Stimulated activated effector memory CD8-positive, alpha-beta T cell treated with anti-CD3 and anti-CD28 coated beads, Interleukin-12 subunit alpha, Interleukin-12 subunit beta, amount 100 ng/mL, for 72 hours (primary cell): ENCODE measurements at regions not wholly inside any gene's neighbourhood (a gene's known extent, or its start where the extent isn't known, plus 50 kb on each side); places are given as distances from the start of the nearest gene placed in this dataset.

Source experiments
- ATAC-seq: fragments of 150-1000 bp; cut with Tn5 transposase; 2 replicates; pipeline ENCODE4 v1.10.0; 2021
- DNase-seq, 2 donors: peaks; one replicate each; pipeline ENCODE4 v3.0.0; 2021 to 2022; ENCODE audit warnings: low spot score in 2 of 2
- H3K27ac Mint-ChIP-seq: one replicate; pipeline ENCODE4 v1.8.0; 2022; ENCODE audit warnings: mild to moderate bottlenecking, mixed read lengths
- H3K36me3 Mint-ChIP-seq: one replicate; pipeline ENCODE4 v1.8.0; 2022; ENCODE audit warnings: mild to moderate bottlenecking, mixed read lengths
- H3K4me1 Mint-ChIP-seq: one replicate; pipeline ENCODE4 v1.8.0; 2022; ENCODE audit warnings: mixed read lengths
- H3K4me3 Mint-ChIP-seq: one replicate; pipeline ENCODE4 v1.8.0; 2022; ENCODE audit warnings: mild to moderate bottlenecking, mixed read lengths
- H3K9me3 Mint-ChIP-seq: one replicate; pipeline ENCODE4 v1.8.0; 2022; ENCODE audit warnings: mixed read lengths

DNA sequence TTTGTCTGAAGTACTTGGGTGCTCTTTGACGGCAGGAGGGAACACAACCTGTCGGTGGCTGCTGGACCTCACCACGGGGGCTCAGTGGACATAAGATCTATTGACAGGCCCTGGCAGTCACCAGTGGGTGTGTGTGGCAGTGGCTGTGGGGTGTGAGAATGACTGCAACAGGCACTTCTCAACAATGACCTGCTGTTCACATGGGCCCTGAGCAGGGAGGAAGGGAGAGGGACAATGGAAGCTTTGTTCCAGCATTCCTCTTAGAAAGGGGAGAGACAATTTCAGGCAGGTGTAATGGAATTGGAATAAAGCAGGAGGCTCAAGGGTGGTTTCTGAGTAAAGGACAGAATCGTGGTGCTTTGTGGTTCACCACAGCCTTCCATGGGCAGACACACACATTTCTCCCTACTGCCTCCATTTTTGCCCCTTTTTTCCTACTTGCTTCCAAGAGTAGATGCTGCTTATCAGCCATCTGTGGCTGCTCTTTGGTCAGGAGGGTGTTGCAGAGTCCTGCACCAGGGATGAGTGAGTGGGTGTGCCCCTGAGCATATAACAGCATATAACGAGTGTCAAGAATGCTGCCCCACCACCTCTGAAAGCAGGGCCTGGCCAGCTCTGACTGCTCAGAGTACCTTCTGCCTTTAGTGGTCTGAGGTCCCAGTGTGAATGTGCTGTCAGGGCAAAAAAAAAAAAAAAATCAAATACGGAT, 267.7 kb downstream of the RASSF9 start:
- Mint-ChIP-seq H3K27ac (no peak overlapping the region), H3K4me3 (no peak overlapping the region), H3K4me1 (no peaks in the 10 kb centered on the region), H3K9me3 (peaks cover 3% of the 10 kb centered on the region), H3K36me3 (no peaks in the 10 kb centered on the region)
- DNase-seq (no peak), ATAC-seq (no peak)

DNA sequence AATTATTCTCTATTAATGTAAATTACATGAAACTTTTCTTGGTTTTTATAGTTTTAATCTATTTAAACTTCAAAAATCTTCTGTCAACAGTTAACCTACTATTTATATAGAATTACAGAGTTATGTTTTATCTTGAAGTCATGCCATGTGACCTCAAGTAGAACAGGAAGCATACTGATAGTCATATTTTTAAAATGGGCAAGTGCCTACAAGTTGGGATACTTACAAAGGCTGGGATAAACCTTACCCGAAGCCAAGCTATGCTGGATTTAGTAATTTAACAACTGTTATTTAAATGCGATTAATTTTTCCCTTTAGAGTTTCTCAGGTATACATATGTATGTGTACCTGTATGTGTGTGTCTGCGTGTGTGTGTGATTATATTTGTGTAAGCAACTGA, 266.9 kb downstream of the RASSF9 start:
- DNase-seq = no peak
- no peak for ATAC-seq
- Mint-ChIP-seq H3K27ac (no peak overlapping the region), H3K4me3 (no peak overlapping the region), H3K9me3 (peaks cover 3% of the 10 kb centered on the region), H3K4me1 (no peaks in the 10 kb centered on the region), H3K36me3 (no peaks in the 10 kb centered on the region)

DNA sequence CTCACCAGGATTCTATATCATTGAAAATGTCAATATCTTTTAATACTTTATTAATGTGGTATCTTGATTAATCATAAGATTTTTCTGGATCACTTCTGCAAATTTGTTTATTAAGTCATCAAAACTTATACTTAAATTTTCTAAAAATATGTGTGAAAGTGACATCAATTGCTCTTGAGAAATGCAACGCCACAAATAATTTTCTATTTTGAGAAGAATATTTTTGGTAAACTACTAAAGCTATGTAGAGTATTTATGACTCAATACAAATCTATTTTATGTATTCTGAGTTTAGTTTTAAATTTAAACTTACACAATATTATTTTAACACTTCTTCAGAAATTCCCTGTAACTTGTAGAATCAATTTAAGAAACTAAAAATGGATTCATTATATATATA, 263.3 kb downstream of the RASSF9 start:
- Mint-ChIP-seq H3K4me3 (no peak overlapping the region), H3K9me3 (no peaks in the 10 kb centered on the region), H3K27ac (no peak overlapping the region), H3K4me1 (no peaks in the 10 kb centered on the region), H3K36me3 (no peaks in the 10 kb centered on the region)
- DNase-seq (no peak), ATAC-seq (no peak)

DNA sequence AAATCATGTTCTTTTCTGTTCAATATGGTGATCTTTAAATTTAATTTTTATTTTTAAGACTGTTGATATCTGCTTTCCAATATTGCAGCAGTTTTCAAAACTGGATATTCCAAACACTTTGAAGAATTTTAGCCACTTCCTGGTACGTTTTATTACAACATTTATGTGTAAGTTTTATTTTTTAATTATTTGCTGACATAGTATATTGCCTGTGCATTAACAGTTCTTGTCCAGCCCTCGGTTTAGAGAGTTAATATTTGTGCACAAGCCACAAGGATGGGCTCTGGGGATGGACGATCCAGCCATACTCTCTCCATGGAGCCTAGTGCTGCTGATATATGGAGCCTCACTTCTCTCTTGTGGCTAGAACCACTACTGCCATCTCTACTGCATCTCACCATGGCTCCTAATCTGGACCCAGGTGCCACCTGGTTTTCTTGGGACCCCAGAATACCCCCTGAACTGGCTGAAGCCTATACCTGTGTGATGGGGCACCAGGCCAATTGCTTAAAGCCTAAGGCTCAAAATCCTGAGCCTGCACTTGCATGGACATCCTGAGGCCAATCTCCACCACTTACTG, 262.5 kb downstream of the RASSF9 start:
- ATAC-seq (no peak), DNase-seq (no peak)
- Mint-ChIP-seq H3K27ac (no peak overlapping the region), H3K4me3 (no peak overlapping the region), H3K36me3 (no peaks in the 10 kb centered on the region), H3K4me1 (no peaks in the 10 kb centered on the region), H3K9me3 (no peaks in the 10 kb centered on the region)

DNA sequence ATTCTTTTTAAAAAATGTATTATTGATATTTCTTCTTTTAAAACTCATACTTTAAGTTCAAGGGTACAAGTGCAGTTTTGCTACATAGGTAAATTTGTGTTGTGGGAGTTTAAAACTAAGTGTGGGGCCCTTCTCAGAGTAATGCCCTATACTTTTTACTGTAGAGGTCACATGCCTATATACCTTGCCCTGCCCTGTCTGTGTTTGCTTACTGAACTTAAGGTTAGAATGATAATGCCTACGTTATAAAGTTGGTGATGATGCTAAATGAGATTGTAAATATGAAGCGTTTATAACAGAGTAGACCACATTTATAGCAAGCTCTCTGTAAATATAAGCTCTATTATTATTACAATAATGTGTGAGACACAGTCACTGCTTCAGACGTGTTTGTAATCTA, 261.9 kb downstream of the RASSF9 start:
- no peak overlapping the region for H3K4me3 Mint-ChIP-seq
- H3K36me3 Mint-ChIP-seq = no peaks in the 10 kb centered on the region
- no peak for ATAC-seq
- no peaks in the 10 kb centered on the region for H3K4me1 Mint-ChIP-seq
- H3K9me3 Mint-ChIP-seq = no peaks in the 10 kb centered on the region
- no peak for DNase-seq
- no peak overlapping the region for H3K27ac Mint-ChIP-seq

DNA sequence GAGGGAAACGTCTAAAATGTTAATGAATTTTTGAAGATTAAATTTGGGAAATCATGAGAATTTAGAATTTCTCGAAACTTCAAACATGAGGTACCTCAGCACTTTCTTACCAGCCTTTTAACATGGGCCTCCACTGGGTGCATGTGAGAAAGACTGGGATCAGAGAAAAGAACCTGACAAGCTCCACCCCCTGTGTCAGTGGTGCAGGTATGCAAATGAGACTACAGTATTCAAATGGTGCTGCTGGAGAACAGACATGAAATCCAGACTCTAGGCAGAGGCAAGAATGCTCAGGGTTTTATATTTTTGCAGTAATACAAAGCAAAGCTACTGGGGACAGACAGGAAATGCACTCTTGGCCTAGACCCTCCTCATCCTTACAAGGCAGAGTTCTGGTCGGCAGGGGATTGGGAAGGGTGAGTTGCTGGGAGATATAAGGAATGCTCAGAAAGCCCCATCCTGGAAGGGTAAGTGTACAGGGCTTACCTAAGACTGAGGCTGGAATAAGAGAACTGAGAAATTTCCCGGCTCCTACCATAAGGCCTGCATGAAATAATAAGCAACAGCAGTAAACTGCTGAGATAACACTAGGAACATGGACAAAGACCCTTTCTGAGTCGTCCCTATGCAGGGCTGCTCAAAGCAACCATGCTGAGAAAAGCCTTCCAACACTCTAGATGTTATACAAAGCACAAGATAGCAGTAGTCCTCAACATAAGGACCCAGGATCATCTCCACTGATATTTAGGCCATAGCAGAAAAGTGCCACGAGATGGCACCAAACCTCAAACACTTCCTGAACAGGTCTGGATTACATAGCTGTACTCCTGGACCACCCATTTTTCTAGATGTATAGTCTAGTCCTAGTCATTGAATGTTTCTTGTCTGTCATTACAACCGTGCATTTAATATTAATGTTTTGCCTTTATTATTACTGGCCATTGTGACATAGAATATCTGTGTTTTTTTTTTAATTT, 260.8 kb downstream of the RASSF9 start:
- no peaks in the 10 kb centered on the region for H3K9me3 Mint-ChIP-seq
- DNase-seq = no peak
- no peak overlapping the region for H3K27ac Mint-ChIP-seq
- H3K36me3 Mint-ChIP-seq = no peaks in the 10 kb centered on the region
- no peaks in the 10 kb centered on the region for H3K4me1 Mint-ChIP-seq
- no peak overlapping the region for H3K4me3 Mint-ChIP-seq
- ATAC-seq = peak; percentile 40

DNA sequence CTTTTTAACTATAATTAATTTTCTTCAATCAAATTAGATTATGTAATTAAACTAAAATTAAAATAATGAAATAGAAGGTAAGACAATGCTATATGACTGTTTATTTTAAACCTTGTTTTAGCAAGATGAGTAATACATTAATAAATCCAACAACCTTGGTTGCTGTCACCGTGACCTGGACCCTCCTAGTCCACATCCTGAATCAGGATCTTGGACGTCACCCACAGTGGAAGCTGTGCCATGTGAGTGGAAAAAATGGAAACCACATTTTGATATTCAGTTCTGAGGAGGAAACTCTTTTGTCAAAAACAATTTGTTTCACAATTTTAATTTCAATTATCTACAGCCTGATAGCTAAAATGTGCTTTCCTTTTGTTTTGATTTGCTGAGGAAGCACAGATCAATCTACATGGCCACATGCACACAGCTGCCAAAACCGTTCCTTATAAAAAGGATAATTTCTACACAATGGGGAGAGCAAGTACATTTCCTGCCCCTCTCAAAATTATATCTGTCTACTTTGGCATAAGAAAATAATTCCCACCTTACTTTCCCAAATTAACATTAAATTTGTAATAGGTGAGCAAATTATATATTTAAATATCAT, 255.5 kb downstream of the RASSF9 start:
- Mint-ChIP-seq H3K27ac (no peak overlapping the region), H3K4me1 (no peaks in the 10 kb centered on the region), H3K9me3 (no peaks in the 10 kb centered on the region), H3K4me3 (no peak overlapping the region), H3K36me3 (no peaks in the 10 kb centered on the region)
- DNase-seq (no peak), ATAC-seq (no peak)

DNA sequence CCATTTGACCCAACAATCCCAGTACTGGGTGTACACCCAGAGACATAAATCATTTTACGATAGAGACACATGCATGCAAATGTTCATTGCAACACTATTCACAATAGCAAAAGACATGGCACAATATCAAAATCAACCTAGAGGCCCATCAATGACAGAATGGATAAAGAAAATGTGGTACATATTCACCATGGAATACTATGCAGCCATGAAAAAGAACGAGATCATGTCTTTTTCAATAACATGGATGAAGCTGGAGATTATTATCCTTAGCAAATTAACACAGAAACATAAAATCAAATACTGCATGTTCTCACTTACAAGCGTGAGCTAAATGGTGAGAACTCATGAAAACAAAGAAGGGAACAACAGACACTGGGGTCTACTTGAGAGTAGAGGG, 249.1 kb downstream of the RASSF9 start:
- DNase-seq = no peak
- no peak for ATAC-seq
- Mint-ChIP-seq H3K36me3 (no peaks in the 10 kb centered on the region), H3K4me3 (no peak overlapping the region), H3K9me3 (peaks cover 15% of the 10 kb centered on the region), H3K27ac (no peak overlapping the region), H3K4me1 (no peaks in the 10 kb centered on the region)

DNA sequence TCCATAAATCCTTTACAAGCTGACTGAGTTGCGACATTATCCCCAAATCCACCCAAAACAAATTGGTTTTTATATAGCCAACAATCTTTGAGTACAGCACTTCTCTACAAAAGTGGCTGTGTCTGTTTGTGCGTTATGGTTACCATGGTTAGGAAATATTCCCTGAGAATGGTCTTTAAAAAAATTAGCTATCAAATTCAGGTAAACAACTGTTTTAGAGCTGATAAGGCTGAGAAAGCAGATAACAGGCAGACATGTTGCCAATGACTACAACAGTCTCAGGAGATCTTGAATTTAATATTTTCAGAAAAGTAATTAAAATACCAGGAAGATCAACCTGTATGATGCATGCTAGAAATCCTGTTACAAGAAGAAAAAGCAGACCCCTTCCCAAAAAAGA, 248.0 kb downstream of the RASSF9 start:
- Mint-ChIP-seq H3K4me3 (no peak overlapping the region), H3K27ac (no peak overlapping the region), H3K4me1 (no peaks in the 10 kb centered on the region), H3K36me3 (no peaks in the 10 kb centered on the region), H3K9me3 (peaks cover 18% of the 10 kb centered on the region)
- ATAC-seq (no peak), DNase-seq (no peak)

DNA sequence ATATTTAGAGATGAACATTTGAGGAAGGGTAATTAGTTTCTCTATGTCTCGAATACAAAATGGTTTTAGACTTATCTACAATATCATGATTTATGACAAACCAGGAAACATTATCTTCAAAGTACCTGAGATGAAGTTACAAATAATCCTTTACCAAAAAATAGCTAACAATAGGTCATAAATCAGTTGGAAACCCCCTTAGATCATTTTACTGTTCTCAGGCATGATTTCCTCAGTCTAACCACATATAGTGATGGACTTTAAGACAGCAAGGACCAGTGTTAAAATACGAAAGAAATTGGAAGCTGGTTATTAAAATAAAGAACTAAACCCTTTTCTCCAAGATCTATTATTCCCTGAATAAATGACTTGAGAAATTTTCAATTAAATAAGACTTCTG, 235.4 kb downstream of the RASSF9 start:
- H3K4me1 Mint-ChIP-seq = no peaks in the 10 kb centered on the region
- no peak overlapping the region for H3K27ac Mint-ChIP-seq
- DNase-seq (no peak), ATAC-seq (no peak)
- peaks cover 18% of the 10 kb centered on the region for H3K9me3 Mint-ChIP-seq
- no peak overlapping the region for H3K4me3 Mint-ChIP-seq
- no peaks in the 10 kb centered on the region for H3K36me3 Mint-ChIP-seq

DNA sequence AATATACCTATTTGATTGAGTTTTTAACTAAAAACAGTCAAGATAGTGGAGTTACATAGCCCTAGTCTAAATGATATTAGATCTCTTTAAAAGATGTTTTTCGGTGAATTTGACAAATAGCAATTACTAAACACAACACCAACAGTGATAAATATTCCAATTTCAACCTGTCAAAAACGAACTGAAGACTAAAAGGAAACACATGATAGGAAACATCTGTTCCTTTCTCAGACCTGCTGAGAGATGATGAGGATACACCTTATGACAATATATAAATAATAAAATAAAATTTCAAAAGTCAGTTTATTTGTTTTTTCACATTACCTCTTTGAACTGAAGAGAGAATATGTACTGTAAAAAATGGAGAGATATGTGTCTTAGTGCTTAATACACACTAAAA, 232.7 kb downstream of the RASSF9 start:
- H3K4me3 Mint-ChIP-seq = no peak overlapping the region
- H3K27ac Mint-ChIP-seq = no peak overlapping the region
- no peak for ATAC-seq
- peaks cover 17% of the 10 kb centered on the region for H3K9me3 Mint-ChIP-seq
- no peaks in the 10 kb centered on the region for H3K4me1 Mint-ChIP-seq
- no peak for DNase-seq
- H3K36me3 Mint-ChIP-seq = no peaks in the 10 kb centered on the region

DNA sequence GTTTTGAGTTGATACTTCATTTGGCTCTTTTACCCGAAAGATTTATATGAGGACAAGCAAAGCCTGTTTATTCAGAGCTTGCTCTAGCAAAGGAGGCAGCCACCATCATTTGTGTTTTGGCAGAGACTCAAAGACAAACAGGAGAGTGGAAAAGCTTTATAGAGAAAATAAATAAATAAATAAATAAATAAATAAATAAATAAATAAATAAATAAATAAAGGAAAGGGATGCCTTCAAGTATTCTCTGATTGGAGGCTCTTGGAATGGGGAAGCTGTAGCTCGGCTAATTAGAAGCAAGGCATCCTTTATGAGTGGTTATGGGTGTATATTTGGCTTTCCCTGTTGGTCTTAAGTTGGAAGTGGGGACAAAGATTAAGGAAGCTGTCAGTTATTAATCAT, 229.8 kb downstream of the RASSF9 start:
- no peak for DNase-seq
- Mint-ChIP-seq H3K9me3 (peaks cover 19% of the 10 kb centered on the region), H3K36me3 (no peaks in the 10 kb centered on the region), H3K4me1 (no peaks in the 10 kb centered on the region), H3K27ac (no peak overlapping the region), H3K4me3 (no peak overlapping the region)
- ATAC-seq = no peak

DNA sequence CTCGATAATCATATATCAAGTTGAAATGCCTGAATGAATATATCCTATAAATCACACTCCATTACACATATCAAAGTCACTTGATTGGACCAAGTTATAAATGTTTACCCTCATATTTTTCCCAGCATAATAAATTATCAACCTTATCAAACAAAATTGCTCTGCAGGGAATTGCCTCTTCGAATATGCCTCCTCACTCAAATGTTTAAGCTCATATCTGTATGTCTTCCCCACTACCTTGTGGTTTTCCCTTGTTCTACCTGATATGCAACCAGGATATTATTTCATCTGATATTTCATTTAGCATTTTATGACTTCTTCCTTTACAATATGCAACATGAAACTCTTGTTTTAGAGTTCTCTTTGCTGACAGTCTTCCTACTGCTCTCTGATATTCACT, 226.4 kb downstream of the RASSF9 start:
- H3K4me3 Mint-ChIP-seq = no peak overlapping the region
- H3K27ac Mint-ChIP-seq = no peak overlapping the region
- ATAC-seq (no peak), DNase-seq (no peak)
- no peaks in the 10 kb centered on the region for H3K36me3 Mint-ChIP-seq
- H3K4me1 Mint-ChIP-seq = no peaks in the 10 kb centered on the region
- H3K9me3 Mint-ChIP-seq = peaks cover 15% of the 10 kb centered on the region

DNA sequence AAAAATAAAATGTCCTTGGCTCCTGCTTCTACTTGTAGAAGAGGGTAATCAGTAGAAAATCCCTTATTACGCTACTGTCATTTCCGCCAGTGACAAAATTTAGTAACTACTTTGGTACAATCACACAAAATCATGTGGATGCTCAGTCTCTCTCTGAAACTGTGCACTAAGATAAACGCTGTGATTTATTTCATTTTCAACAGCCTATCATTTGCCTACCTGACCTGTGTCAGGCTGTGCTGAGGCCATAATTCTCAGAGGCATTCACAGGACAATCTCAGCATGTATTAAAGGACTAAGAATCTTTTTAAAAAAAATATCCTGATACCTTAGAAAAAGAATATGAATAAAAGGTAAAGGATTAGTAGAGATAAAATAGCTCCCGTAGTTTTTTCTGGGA, 226.0 kb downstream of the RASSF9 start:
- Mint-ChIP-seq H3K27ac (no peak overlapping the region), H3K4me3 (no peak overlapping the region), H3K4me1 (no peaks in the 10 kb centered on the region), H3K9me3 (peaks cover 15% of the 10 kb centered on the region), H3K36me3 (no peaks in the 10 kb centered on the region)
- ATAC-seq (no peak), DNase-seq (no peak)

DNA sequence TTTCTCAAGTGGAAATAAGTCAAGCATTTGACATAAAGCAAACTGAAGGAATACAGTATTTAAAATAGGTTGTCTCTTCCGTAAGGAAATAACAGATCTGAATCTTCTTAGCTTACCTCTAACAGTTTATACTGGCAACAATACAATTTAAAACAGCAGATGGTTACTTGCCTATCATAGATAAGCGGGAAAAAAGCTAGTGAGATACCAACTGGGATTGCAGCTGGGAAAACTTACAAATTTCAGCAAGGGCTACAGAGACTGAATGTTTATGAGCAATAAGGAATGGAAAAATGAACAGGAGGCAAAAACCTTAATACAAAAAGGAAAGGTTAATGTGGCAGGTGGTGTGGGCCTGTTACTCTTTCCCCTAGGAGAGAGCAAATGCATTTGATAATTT, 220.0 kb downstream of the RASSF9 start:
- ATAC-seq = no peak
- Mint-ChIP-seq H3K36me3 (no peaks in the 10 kb centered on the region), H3K4me1 (no peaks in the 10 kb centered on the region), H3K4me3 (no peak overlapping the region), H3K27ac (no peak overlapping the region), H3K9me3 (peaks cover 10% of the 10 kb centered on the region)
- no peak for DNase-seq
